EH (cell line): ENCODE measurements at regions not wholly inside any gene's neighbourhood (a gene's known extent, or its start where the extent isn't known, plus 50 kb on each side); places are given as distances from the start of the nearest gene placed in this dataset.

Experiments used
- DNase-seq: peaks from one replicate; pipeline ENCODE4 v3.0.0-alpha.2; 2015; ENCODE audit warnings: low read depth

DNA sequence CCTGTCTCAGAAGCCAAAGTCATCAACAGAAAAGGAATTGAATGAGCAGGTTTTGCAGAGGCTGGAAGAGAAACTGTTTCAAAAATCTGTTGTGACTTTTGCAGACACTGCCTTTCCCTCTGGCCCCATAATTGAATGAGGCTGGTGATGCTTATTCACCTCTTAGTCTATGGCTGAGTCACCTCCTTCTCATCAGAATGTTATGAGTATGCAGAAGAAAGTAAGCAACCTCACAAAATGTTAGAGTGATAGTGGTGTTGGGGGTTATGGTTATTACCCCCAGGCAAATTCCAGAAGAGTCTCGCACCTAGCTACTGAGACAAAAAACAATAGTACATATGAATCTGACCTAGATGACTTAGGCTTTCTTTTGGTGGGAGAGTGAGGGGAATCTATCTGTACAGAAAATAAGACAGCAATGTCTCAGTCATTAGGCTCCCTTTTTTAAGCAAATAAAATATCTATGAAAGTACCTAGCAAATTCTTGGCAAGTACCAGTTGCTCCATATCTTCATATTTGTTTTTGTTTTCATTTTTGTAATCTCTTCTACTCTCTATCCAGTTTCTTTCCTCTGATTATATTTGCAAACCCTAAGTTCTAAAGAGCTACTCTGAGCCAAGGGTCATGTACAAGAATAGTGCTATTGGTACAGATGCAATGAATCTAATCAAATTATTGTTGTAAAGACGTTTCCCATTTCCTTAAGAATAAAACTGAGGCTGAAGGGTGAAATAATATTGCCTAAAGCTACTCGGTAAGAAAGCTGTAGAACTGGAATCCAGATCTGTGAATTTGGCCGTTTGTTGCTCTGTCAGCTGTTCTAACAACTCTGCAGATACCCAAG, 498.1 kb upstream of the TNC start:
- DNase-seq, result peak; percentile 98

GRCh38 chr9:115616666-115617239, 498.8 kb upstream of the TNC start:
- DNase-seq, result no peak

- peak; percentile 50 for DNase-seq
Observed at GRCh38 chr9:115625251-115625650, 507.3 kb upstream of the TNC start.

GRCh38 chr9:115625954-115626353, 508.0 kb upstream of the TNC start:
- DNase-seq, result no peak

GRCh38 chr9:115627511-115627910, 509.6 kb upstream of the TNC start:
- peak; percentile 25 for DNase-seq

- no peak for DNase-seq
Observed at GRCh38 chr9:115628426-115628825, 510.5 kb upstream of the TNC start.

- no peak for DNase-seq
Observed at GRCh38 chr9:115629879-115630840, 512.2 kb upstream of the TNC start.

DNA sequence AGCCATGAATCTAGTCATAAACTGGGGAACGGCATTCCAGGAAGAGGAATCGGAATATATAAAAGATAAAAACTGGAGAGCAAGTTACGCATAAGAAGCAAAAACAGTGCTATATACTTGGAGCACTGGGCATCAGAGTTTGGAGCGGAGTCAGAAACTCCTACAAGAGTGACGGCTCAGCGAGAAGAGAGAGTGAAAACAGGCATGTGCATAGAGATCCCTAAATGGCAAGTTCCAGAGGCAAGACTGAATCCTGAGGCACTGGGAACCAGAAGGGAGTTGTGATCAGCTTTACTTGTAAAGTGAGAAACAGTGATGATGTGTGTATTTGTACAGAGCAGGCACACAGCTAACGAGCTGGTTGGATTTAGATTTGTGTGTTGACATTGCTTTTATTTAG, 514.4 kb upstream of the TNC start:
- no peak for DNase-seq

DNA sequence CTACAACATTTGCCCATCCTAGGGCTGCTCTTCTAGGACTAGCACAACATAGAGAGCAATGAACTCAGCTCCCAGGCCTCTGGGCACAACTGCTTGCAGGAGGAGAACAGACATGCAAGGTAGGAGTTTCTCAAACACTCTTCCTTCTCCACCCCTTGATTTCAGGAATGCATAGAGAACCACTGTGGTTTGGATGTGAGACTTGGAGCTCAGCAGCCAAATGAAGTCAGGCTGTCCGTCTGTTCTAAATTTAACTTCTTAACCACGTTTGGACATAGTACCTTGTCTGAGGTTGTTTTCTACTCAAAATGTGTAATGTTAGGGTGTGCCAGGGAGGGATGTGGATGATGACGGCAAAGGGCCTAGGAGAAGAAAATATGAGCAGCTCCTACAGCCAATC, 515.1 kb upstream of the TNC start:
- peak; percentile 78 for DNase-seq

DNA sequence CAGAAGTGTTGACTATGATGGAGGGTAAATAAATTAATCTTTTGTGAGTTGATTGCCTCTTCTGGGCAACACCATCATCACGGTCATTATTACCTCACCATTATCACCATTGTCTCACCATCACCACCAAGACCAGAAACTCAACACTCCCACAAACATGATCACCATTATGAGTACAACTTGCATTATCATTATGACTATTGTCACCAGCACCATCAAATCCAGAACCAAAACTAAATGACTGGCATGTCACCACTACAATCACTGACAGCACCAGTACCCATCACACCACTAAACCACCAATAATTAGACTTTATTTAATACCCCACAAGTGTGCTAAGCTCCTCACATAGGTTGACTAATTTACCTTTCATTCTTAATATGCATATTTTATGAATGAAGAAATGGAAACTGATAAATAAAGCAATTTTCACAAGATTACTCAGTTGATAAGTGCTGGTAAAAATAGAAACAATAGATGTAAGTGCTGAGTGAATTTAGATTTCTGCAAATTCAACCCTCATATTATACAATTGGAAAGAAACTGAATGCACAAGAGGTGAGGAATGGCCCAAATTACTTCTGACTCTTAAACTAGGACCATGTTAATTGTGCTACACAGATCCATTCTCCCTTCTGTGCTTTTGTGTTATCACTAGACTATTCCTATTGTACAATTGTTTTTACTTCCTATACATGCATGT, 517.8 kb upstream of the PAPPA start:
- no peak for DNase-seq

- DNase-seq, result no peak
Observed at GRCh38 chr9:115636596-115636995, 517.0 kb upstream of the PAPPA start.

- DNase-seq, result peak; percentile 58
Observed at GRCh38 chr9:115637661-115638060, 515.9 kb upstream of the PAPPA start.

DNA sequence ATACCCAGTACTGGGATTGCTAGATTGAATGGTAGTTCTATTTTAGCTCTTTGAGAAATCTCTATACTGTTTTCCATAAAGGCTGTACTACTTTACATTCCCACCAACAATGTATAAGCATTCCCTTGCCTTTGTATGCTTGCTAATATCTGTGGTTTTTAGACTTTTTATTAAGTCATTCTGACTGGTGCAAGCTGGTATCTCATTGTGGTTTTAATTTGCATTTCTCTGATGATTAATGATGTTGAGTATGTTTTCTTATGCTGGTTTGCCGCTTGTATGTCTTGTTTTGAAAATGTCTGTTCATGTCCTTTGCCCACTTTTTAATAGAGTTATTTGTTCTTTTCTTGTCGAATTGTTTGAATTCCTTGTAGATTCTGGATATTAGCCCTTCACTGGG, 512.7 kb upstream of the PAPPA start:
- peak; percentile 96 for DNase-seq

GRCh38 chr9:115642285-115642684, 511.3 kb upstream of the PAPPA start:
- peak; percentile 61 for DNase-seq

DNA sequence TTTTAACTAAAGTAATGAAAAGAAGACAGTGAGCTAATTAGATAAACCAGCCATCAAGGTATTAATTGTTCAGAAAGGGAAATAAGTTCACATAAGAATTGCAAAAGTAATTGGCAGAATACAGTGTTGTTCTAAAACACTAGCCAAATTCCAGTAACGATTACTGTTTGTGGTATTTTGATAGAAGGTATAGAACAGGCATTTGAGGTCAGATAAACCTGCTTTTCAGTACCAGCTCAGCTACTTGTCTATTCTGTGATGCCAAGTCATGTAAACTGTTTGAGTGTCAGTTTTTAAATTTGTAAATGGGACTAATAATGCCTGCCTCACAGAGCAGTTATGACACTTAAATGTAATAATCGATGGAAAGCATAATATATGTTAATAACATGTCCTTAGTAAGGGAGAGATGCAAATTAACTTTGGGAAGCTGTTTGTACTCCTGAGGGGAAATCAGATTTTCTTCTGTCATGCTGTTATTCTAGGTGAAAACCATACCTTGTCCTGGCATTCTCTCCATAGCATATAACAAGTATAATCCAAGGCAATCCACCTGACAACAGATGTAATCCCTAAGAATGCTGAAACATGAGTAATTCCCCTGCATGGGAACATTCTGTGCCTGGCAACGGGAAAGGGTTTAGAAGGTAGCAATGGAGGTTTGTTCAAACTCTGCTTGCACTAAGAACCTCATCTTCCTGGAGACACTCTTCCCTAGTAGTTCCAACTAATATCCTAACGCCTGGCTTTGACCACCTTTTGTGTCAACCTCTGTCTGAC, 509.5 kb upstream of the PAPPA start:
- DNase-seq, result no peak

GRCh38 chr9:115649991-115650472, 503.6 kb upstream of the PAPPA start:
- DNase-seq, result peak; percentile 96

GRCh38 chr9:115650768-115651167, 502.8 kb upstream of the PAPPA start:
- peak; percentile 98 for DNase-seq

DNA sequence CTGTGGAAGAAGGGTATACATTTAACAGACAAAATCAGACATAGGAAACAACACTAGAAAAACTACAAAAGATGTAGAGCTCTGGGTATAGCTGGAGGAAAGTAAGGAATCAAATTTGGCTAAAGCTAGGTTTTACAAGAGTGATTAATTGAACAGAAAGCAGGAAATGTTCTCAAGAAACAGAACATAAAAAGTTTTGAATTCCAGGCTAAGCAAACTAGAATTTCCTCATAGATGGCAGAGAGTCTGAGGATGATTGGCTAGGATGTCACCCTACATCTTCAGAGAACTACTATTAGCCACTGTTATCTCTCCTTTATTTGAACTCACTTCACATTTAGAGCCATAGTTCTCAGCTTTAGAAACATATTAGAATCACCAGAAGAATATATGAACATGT, 502.1 kb upstream of the PAPPA start:
- DNase-seq, result peak; percentile 83

DNA sequence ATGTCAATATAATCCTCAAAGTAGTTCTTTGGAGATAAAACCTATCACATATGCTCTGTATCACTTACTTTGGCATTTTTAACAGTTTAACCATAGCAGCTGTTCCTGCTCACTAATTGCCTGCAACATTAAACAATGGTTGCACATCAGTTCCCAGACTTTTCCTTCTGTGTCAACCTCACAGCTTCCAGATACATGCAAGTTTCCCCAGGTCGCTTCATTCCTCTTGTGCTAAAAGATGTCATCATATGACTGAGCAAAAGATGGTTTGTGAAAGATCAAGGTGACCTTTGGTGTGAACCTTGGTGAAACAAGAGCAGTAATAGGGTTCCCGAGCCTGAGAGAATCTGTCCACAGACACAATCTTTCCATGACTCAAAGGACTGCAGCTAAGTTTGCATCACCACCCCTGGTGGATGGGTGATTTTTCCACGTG, 500.4 kb upstream of the PAPPA start:
- DNase-seq, result peak; percentile 79

DNA sequence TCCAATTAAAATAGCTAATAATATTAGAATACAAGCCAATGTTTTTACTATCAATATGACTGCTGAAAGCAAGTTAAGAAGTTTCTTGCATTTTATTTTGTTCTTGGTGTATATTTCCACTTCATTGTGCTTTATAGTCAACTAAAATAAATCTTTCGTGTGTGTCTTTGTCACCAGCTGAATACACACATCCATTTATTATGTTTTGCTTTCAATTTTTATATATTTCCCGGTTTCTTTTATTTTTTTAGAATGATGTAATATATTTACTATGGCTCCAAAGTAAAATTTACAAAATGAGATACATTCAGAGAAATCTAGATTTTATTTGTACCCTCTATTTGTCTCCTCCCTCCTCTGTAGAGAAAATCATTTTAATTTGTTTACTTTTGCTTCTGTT, 495.9 kb upstream of the PAPPA start:
- DNase-seq, result no peak

- peak; percentile 36 for DNase-seq
Observed at GRCh38 chr9:115665519-115665918, 488.1 kb upstream of the PAPPA start.
